ENCODE measurements at regions not wholly inside any gene's neighbourhood (a gene's known extent, or its start where the extent isn't known, plus 50 kb on each side); places are given as distances from the start of the nearest gene placed in this dataset.

DNA sequence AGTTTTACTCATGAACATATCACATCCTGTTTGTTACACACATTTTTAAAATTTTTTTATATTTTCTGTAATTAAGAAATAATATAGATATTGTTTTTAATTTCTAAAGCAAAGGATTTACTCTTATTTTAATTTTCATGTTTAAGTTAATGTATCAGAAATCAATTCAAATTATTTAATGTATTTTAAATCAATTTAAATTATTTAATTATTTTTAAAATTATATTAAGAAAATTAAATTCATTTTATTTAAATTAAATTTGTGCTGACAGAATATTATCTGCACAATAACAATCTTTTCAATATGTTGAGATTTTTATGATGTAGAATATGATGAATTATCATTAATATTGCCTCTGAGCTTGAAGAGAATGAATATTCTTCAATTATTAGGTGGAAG lies 681.2 kb upstream of the ALCAM start:
- TF ChIP-seq, protein P1, sequence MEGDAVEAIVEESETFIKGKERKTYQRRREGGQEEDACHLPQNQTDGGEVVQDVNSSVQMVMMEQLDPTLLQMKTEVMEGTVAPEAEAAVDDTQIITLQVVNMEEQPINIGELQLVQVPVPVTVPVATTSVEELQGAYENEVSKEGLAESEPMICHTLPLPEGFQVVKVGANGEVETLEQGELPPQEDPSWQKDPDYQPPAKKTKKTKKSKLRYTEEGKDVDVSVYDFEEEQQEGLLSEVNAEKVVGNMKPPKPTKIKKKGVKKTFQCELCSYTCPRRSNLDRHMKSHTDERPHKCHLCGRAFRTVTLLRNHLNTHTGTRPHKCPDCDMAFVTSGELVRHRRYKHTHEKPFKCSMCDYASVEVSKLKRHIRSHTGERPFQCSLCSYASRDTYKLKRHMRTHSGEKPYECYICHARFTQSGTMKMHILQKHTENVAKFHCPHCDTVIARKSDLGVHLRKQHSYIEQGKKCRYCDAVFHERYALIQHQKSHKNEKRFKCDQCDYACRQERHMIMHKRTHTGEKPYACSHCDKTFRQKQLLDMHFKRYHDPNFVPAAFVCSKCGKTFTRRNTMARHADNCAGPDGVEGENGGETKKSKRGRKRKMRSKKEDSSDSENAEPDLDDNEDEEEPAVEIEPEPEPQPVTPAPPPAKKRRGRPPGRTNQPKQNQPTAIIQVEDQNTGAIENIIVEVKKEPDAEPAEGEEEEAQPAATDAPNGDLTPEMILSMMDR (IDR thresholded peaks at IDR 0.05; ENCODE audit: borderline replicate concordance, extremely low read depth, low read length, poor library complexity, severe bottlenecking) = no peak
- no peak for TF ChIP-seq EZH2 (IDR thresholded peaks at IDR 0.05; ENCODE audit: borderline replicate concordance, low read depth, low read length, severe bottlenecking)
